Peyer's patch (tissue), 4 donors: ENCODE measurements at regions not wholly inside any gene's neighbourhood (a gene's known extent, or its start where the extent isn't known, plus 50 kb on each side); places are given as distances from the start of the nearest gene placed in this dataset.

Source experiments
- POLR2A ChIP-seq, 2 donors: fragments of 450-650 bp; IDR thresholded peaks; one replicate each; pipeline ENCODE4 v1.5.1; 2017; ENCODE audit warnings: antibody characterized with exemption in 2 of 2, mild to moderate bottlenecking in 2 of 2, moderate library complexity in 2 of 2
- TF ChIP-seq, protein P1 (sequence below), 6 experiments: fragments of 450-650 bp in 4 of 6; fragments of 200-600 bp in 2 of 6; sonication (generic) in 1 of 6; IDR thresholded peaks; one replicate each; pipeline ENCODE4 v1.5.1; 2017 to 2019; ENCODE audit warnings: antibody characterized with exemption in 6 of 6, mild to moderate bottlenecking in 3 of 6, moderate library complexity in 1 of 6

DNA sequence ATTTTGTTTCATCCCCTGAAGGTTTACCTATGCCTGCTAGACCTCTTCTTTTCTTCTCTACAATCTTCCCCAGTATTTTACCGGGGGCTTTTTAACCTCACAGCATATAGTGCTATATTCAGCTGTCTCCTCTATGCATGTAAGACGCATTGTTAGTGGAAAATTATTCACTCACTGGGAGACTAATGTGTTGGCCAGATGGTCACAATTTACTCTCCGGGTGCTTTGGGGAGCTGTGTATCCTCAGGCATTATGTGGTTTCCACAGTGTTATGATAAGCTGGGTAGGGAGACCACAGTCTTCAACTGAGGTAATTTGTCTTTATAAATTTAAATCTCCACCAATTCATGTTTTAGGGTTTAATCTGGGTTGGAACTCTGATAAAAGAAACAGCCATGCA lies 553.8 kb upstream of the PTCHD4 start:
- TF ChIP-seq, protein P1, sequence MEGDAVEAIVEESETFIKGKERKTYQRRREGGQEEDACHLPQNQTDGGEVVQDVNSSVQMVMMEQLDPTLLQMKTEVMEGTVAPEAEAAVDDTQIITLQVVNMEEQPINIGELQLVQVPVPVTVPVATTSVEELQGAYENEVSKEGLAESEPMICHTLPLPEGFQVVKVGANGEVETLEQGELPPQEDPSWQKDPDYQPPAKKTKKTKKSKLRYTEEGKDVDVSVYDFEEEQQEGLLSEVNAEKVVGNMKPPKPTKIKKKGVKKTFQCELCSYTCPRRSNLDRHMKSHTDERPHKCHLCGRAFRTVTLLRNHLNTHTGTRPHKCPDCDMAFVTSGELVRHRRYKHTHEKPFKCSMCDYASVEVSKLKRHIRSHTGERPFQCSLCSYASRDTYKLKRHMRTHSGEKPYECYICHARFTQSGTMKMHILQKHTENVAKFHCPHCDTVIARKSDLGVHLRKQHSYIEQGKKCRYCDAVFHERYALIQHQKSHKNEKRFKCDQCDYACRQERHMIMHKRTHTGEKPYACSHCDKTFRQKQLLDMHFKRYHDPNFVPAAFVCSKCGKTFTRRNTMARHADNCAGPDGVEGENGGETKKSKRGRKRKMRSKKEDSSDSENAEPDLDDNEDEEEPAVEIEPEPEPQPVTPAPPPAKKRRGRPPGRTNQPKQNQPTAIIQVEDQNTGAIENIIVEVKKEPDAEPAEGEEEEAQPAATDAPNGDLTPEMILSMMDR (IDR thresholded peaks at IDR 0.05), result no peak
- TF ChIP-seq POLR2A (IDR thresholded peaks at IDR 0.05), result no peak
